ENCODE measurements at regions not wholly inside any gene's neighbourhood (a gene's known extent, or its start where the extent isn't known, plus 50 kb on each side); places are given as distances from the start of the nearest gene placed in this dataset.

- Mint-ChIP-seq H3K27me3 (peaks cover 41 to 54% of the 10 kb centered on the region in 2 donors), H3K4me3 (no peak overlapping the region), H3K9me3 (no peaks in the 10 kb centered on the region), H3K4me1 (peaks cover 0 to 3% (median 0%) of the 10 kb centered on the region in 3 donors), H3K36me3 (no peaks in the 10 kb centered on the region), H3K27ac (no peak overlapping the region)
- Histone ChIP-seq H3K9me3 (no peaks in the 10 kb centered on the region), H3K27me3 (replicated peaks in 1 of 2; ENCODE audit: control insufficient read depth in 2 of 2, extremely low read depth in 1 of 2, insufficient read depth in 2 of 2, low read length in 1 of 2) (peaks cover 5 to 67% of the 10 kb centered on the region in 2 experiments), H3K36me3 (ENCODE audit: control insufficient read depth in 2 of 2, extremely low read depth in 1 of 2, insufficient read depth in 1 of 2, low read length in 1 of 2) (no peaks in the 10 kb centered on the region), H3K4me1 (ENCODE audit: control insufficient read depth in 1 of 2, extremely low read depth in 1 of 2, insufficient read depth in 2 of 2, low read length in 2 of 2) (no peaks in the 10 kb centered on the region), H3K4me3 (ENCODE audit: control insufficient read depth in 1 of 2, extremely low read depth in 1 of 2, low read length in 1 of 2) (no peak overlapping the region), H3K27ac (ENCODE audit: low read length) (no peak overlapping the region)
- ChIA-PET CTCF (no interaction called here), POLR2A (no interaction called here)
- DNase-seq (no peak), ATAC-seq (replicated peaks in 1 of 4) (no peak)
- WGBS (ENCODE audit: insufficient coverage), result 31% methylated on average over 4 of the region's 8 CpGs
Observed at GRCh38 chr16:86930001-86930400, 351.7 kb downstream of the FOXL1 start.

GRCh38 chr16:86930663-86931373 lies 352.5 kb downstream of the FOXL1 start:
- Mint-ChIP-seq H3K4me1 (peaks cover 0 to 3% (median 0%) of the 10 kb centered on the region in 3 donors), H3K36me3 (no peaks in the 10 kb centered on the region), H3K4me3 (no peak overlapping the region), H3K27me3 (peaks cover 41 to 54% of the 10 kb centered on the region in 2 donors), H3K27ac (no peak overlapping the region), H3K9me3 (no peaks in the 10 kb centered on the region)
- Histone ChIP-seq H3K27me3 (replicated peaks in 1 of 2; ENCODE audit: control insufficient read depth in 2 of 2, extremely low read depth in 1 of 2, insufficient read depth in 2 of 2, low read length in 1 of 2) (peaks cover 9 to 63% of the 10 kb centered on the region in 2 experiments), H3K27ac (ENCODE audit: low read length) (no peak overlapping the region), H3K36me3 (ENCODE audit: control insufficient read depth in 2 of 2, extremely low read depth in 1 of 2, insufficient read depth in 1 of 2, low read length in 1 of 2) (no peaks in the 10 kb centered on the region), H3K9me3 (no peaks in the 10 kb centered on the region), H3K4me3 (ENCODE audit: control insufficient read depth in 1 of 2, extremely low read depth in 1 of 2, low read length in 1 of 2) (no peak overlapping the region), H3K4me1 (ENCODE audit: control insufficient read depth in 1 of 2, extremely low read depth in 1 of 2, insufficient read depth in 2 of 2, low read length in 2 of 2) (no peaks in the 10 kb centered on the region)
- DNase-seq (no peak), ATAC-seq (replicated peaks in 1 of 4) (no peak)
- CTCF ChIA-PET, result no interaction called here
- POLR2A ChIA-PET, result no interaction called here
- WGBS (ENCODE audit: insufficient coverage), result 77% methylated on average over 6 of the region's 9 CpGs

- no peaks in the 10 kb centered on the region for H3K36me3 ChIP-seq (ENCODE audit: control insufficient read depth in 2 of 2, extremely low read depth in 1 of 2, insufficient read depth in 1 of 2, low read length in 1 of 2)
- H3K4me3 Mint-ChIP-seq, result no peak overlapping the region
- H3K36me3 Mint-ChIP-seq, result no peaks in the 10 kb centered on the region
- no peaks in the 10 kb centered on the region for H3K4me1 ChIP-seq (ENCODE audit: control insufficient read depth in 1 of 2, extremely low read depth in 1 of 2, insufficient read depth in 2 of 2, low read length in 2 of 2)
- 81% methylated on average over 26 of the region's 26 CpGs for WGBS (ENCODE audit: insufficient coverage)
- no peak overlapping the region for H3K4me3 ChIP-seq (ENCODE audit: control insufficient read depth in 1 of 2, extremely low read depth in 1 of 2, low read length in 1 of 2)
- CTCF ChIA-PET, result no interaction called here
- ATAC-seq (replicated peaks in 1 of 4), result no peak
- H3K27ac Mint-ChIP-seq, result no peak overlapping the region
- no peaks in the 10 kb centered on the region for H3K9me3 Mint-ChIP-seq
- H3K27me3 Mint-ChIP-seq, result peaks cover 41 to 54% of the 10 kb centered on the region in 2 donors
- no peak overlapping the region for H3K27ac ChIP-seq (ENCODE audit: low read length)
- POLR2A ChIA-PET, result no interaction called here
- no peaks in the 10 kb centered on the region for H3K9me3 ChIP-seq
- H3K27me3 ChIP-seq (replicated peaks in 1 of 2; ENCODE audit: control insufficient read depth in 2 of 2, extremely low read depth in 1 of 2, insufficient read depth in 2 of 2, low read length in 1 of 2), result peaks cover 12 to 63% of the 10 kb centered on the region in 2 experiments
- DNase-seq, result no peak
- H3K4me1 Mint-ChIP-seq, result peaks cover 0 to 3% (median 0%) of the 10 kb centered on the region in 3 donors
Observed at GRCh38 chr16:86931410-86931941, 353.1 kb downstream of the FOXL1 start.

- Histone ChIP-seq H3K9me3 (no peaks in the 10 kb centered on the region), H3K27me3 (replicated peaks in 1 of 2; ENCODE audit: control insufficient read depth in 2 of 2, extremely low read depth in 1 of 2, insufficient read depth in 2 of 2, low read length in 1 of 2) (peaks cover 11 to 59% of the 10 kb centered on the region in 2 experiments), H3K4me3 (ENCODE audit: control insufficient read depth in 1 of 2, extremely low read depth in 1 of 2, low read length in 1 of 2) (no peak overlapping the region), H3K36me3 (ENCODE audit: control insufficient read depth in 2 of 2, extremely low read depth in 1 of 2, insufficient read depth in 1 of 2, low read length in 1 of 2) (no peaks in the 10 kb centered on the region), H3K4me1 (ENCODE audit: control insufficient read depth in 1 of 2, extremely low read depth in 1 of 2, insufficient read depth in 2 of 2, low read length in 2 of 2) (no peaks in the 10 kb centered on the region), H3K27ac (ENCODE audit: low read length) (no peak overlapping the region)
- WGBS (ENCODE audit: insufficient coverage), result 87% methylated on average over 8 of the region's 8 CpGs
- Mint-ChIP-seq H3K9me3 (no peaks in the 10 kb centered on the region), H3K4me1 (peaks cover 0 to 3% (median 0%) of the 10 kb centered on the region in 3 donors), H3K27me3 (peaks cover 49 to 56% of the 10 kb centered on the region in 2 donors), H3K36me3 (no peaks in the 10 kb centered on the region), H3K4me3 (no peak overlapping the region), H3K27ac (no peak overlapping the region)
- ChIA-PET POLR2A (no interaction called here), CTCF (no interaction called here)
- no peak for DNase-seq
- ATAC-seq (replicated peaks in 1 of 4), result no peak
Observed at GRCh38 chr16:86932130-86932982, 354.0 kb downstream of the FOXL1 start.

- Mint-ChIP-seq H3K4me3 (no peak overlapping the region), H3K9me3 (peaks cover 6 to 7% (median 7%) of the 10 kb centered on the region in 3 donors), H3K27me3 (peaks cover 28 to 38% of the 10 kb centered on the region in 2 donors), H3K36me3 (no peaks in the 10 kb centered on the region), H3K27ac (no peak overlapping the region), H3K4me1 (no peaks in the 10 kb centered on the region)
- ATAC-seq (replicated peaks in 1 of 4), result no peak
- H3K4me3 ChIP-seq (ENCODE audit: control insufficient read depth in 1 of 2, extremely low read depth in 1 of 2, low read length in 1 of 2), result no peak overlapping the region
- H3K36me3 ChIP-seq (ENCODE audit: control insufficient read depth in 2 of 2, extremely low read depth in 1 of 2, insufficient read depth in 1 of 2, low read length in 1 of 2), result no peaks in the 10 kb centered on the region
- ChIA-PET CTCF (no interaction called here), POLR2A (no interaction called here)
- no peak overlapping the region for H3K27ac ChIP-seq (ENCODE audit: low read length)
- DNase-seq, result no peak
- H3K4me1 ChIP-seq (ENCODE audit: control insufficient read depth in 1 of 2, extremely low read depth in 1 of 2, insufficient read depth in 2 of 2, low read length in 2 of 2), result no peaks in the 10 kb centered on the region
- peaks cover 7 to 46% of the 10 kb centered on the region in 2 experiments for H3K27me3 ChIP-seq (replicated peaks in 1 of 2; ENCODE audit: control insufficient read depth in 2 of 2, extremely low read depth in 1 of 2, insufficient read depth in 2 of 2, low read length in 1 of 2)
- WGBS (ENCODE audit: insufficient coverage), result 22% methylated on average over 21 of the region's 27 CpGs
- no peaks in the 10 kb centered on the region for H3K9me3 ChIP-seq
Observed at GRCh38 chr16:86934581-86935375, 356.4 kb downstream of the FOXL1 start.

GRCh38 chr16:86939609-86940008 lies 361.3 kb downstream of the FOXL1 start:
- no peaks in the 10 kb centered on the region for H3K9me3 ChIP-seq
- ATAC-seq (replicated peaks in 1 of 4) (no peak), DNase-seq (no peak)
- no peaks in the 10 kb centered on the region for H3K4me1 ChIP-seq (ENCODE audit: control insufficient read depth in 1 of 2, extremely low read depth in 1 of 2, insufficient read depth in 2 of 2, low read length in 2 of 2)
- no peak overlapping the region for H3K4me3 ChIP-seq (ENCODE audit: control insufficient read depth in 1 of 2, extremely low read depth in 1 of 2, low read length in 1 of 2)
- H3K4me3 Mint-ChIP-seq, result no peak overlapping the region
- peaks cover 7 to 23% of the 10 kb centered on the region in 2 experiments for H3K27me3 ChIP-seq (replicated peaks in 1 of 2; ENCODE audit: control insufficient read depth in 2 of 2, extremely low read depth in 1 of 2, insufficient read depth in 2 of 2, low read length in 1 of 2)
- peaks cover 7 to 12% (median 11%) of the 10 kb centered on the region in 3 donors for H3K9me3 Mint-ChIP-seq
- peaks cover 20 to 28% of the 10 kb centered on the region in 2 donors for H3K27me3 Mint-ChIP-seq
- WGBS (ENCODE audit: insufficient coverage), result 75% methylated on average over 1 of the region's 2 CpGs
- H3K36me3 Mint-ChIP-seq, result no peaks in the 10 kb centered on the region
- ChIA-PET POLR2A (no interaction called here), CTCF (no interaction called here)
- H3K27ac Mint-ChIP-seq, result no peak overlapping the region
- H3K4me1 Mint-ChIP-seq, result no peaks in the 10 kb centered on the region
- H3K27ac ChIP-seq (ENCODE audit: low read length), result no peak overlapping the region
- no peaks in the 10 kb centered on the region for H3K36me3 ChIP-seq (ENCODE audit: control insufficient read depth in 2 of 2, extremely low read depth in 1 of 2, insufficient read depth in 1 of 2, low read length in 1 of 2)

All from T-cell (primary cell).